Effector memory CD4-positive, alpha-beta T cell (primary cell): ENCODE measurements at regions not wholly inside any gene's neighbourhood (a gene's known extent, or its start where the extent isn't known, plus 50 kb on each side); places are given as distances from the start of the nearest gene placed in this dataset.
"Not testable (repeated sequence)": the region's sequence is repeated elsewhere in the genome, so short reads cannot be mapped to it uniquely, and the experiment has no call there.

Experiments
- DNase-seq, 3 donors: peaks; one replicate each; pipeline ENCODE4 v3.0.0-alpha.2; 2020
- H3K27ac ChIP-seq: 2 replicates; pipeline ENCODE4 v1.7.0; 2013; ENCODE audit warnings: mild to moderate bottlenecking, low read length, moderate library complexity; ENCODE audit not compliant: insufficient read depth, poor library complexity, severe bottlenecking
- H3K27me3 ChIP-seq: replicated peaks from 2 replicates; pipeline ENCODE4 v1.7.0; 2013; ENCODE audit warnings: mild to moderate bottlenecking, low read length; ENCODE audit not compliant: insufficient read depth, control insufficient read depth, poor library complexity, severe bottlenecking
- H3K36me3 ChIP-seq: 2 replicates; pipeline ENCODE4 v1.7.0; 2013; ENCODE audit warnings: mild to moderate bottlenecking, low read length, moderate library complexity; ENCODE audit not compliant: control insufficient read depth, insufficient read depth
- H3K4me1 ChIP-seq: 2 replicates; pipeline ENCODE4 v1.7.0; 2013; ENCODE audit warnings: low read length, mild to moderate bottlenecking; ENCODE audit not compliant: control insufficient read depth, insufficient read depth, poor library complexity, severe bottlenecking
- H3K4me3 ChIP-seq: 2 replicates; pipeline ENCODE4 v1.7.0; 2013; ENCODE audit warnings: low read length, low read depth, mild to moderate bottlenecking; ENCODE audit not compliant: insufficient read depth, poor library complexity, severe bottlenecking
- H3K9me3 ChIP-seq: 2 replicates; pipeline ENCODE4 v1.7.0; 2013; ENCODE audit warnings: mild to moderate bottlenecking, low read length, moderate library complexity; ENCODE audit not compliant: control insufficient read depth

- Histone ChIP-seq H3K9me3 (no peaks in the 10 kb centered on the region), H3K27me3 (no peaks in the 10 kb centered on the region), H3K36me3 (no peaks in the 10 kb centered on the region), H3K4me3 (no peak overlapping the region), H3K27ac (no peak overlapping the region), H3K4me1 (no peaks in the 10 kb centered on the region)
- no peak for DNase-seq
Observed at GRCh38 chr4:28436191-28437080, 1575.8 kb downstream of the STIM2 start.

- Histone ChIP-seq H3K4me3 (no peak overlapping the region), H3K27me3 (no peaks in the 10 kb centered on the region), H3K27ac (no peak overlapping the region), H3K4me1 (no peaks in the 10 kb centered on the region), H3K9me3 (no peaks in the 10 kb centered on the region), H3K36me3 (no peaks in the 10 kb centered on the region)
- DNase-seq: no peak
Observed at GRCh38 chr4:28443371-28443770, 1582.7 kb downstream of the STIM2 start.

GRCh38 chr4:28443801-28444412 lies 1583.3 kb downstream of the STIM2 start:
- H3K4me3 ChIP-seq: no peak overlapping the region
- no peak for DNase-seq
- no peaks in the 10 kb centered on the region for H3K9me3 ChIP-seq
- H3K27ac ChIP-seq: no peak overlapping the region
- H3K27me3 ChIP-seq: no peaks in the 10 kb centered on the region
- no peaks in the 10 kb centered on the region for H3K36me3 ChIP-seq
- H3K4me1 ChIP-seq: no peaks in the 10 kb centered on the region

- H3K9me3 ChIP-seq: no peaks in the 10 kb centered on the region
- no peaks in the 10 kb centered on the region for H3K36me3 ChIP-seq
- H3K27ac ChIP-seq: no peak overlapping the region
- no peaks in the 10 kb centered on the region for H3K4me1 ChIP-seq
- no peak for DNase-seq
- H3K27me3 ChIP-seq: no peaks in the 10 kb centered on the region
- no peak overlapping the region for H3K4me3 ChIP-seq
Observed at GRCh38 chr4:28444886-28445496, 1584.3 kb downstream of the STIM2 start.

GRCh38 chr4:28449085-28449484 lies 1588.4 kb downstream of the STIM2 start:
- no peaks in the 10 kb centered on the region for H3K4me1 ChIP-seq
- no peaks in the 10 kb centered on the region for H3K36me3 ChIP-seq
- no peaks in the 10 kb centered on the region for H3K9me3 ChIP-seq
- no peak overlapping the region for H3K27ac ChIP-seq
- H3K4me3 ChIP-seq: no peak overlapping the region
- no peaks in the 10 kb centered on the region for H3K27me3 ChIP-seq
- DNase-seq: no peak

GRCh38 chr4:28451346-28451745 lies 1590.7 kb downstream of the STIM2 start:
- Histone ChIP-seq H3K36me3 (no peaks in the 10 kb centered on the region), H3K9me3 (no peaks in the 10 kb centered on the region), H3K27ac (no peak overlapping the region), H3K4me3 (no peak overlapping the region), H3K4me1 (no peaks in the 10 kb centered on the region), H3K27me3 (no peaks in the 10 kb centered on the region)
- DNase-seq: no peak

GRCh38 chr4:28462766-28463700 lies 1602.4 kb downstream of the STIM2 start:
- no peaks in the 10 kb centered on the region for H3K9me3 ChIP-seq
- H3K4me3 ChIP-seq: no peak overlapping the region
- H3K36me3 ChIP-seq: no peaks in the 10 kb centered on the region
- no peaks in the 10 kb centered on the region for H3K4me1 ChIP-seq
- no peaks in the 10 kb centered on the region for H3K27me3 ChIP-seq
- DNase-seq: no peak
- no peak overlapping the region for H3K27ac ChIP-seq

- no peak for DNase-seq
- Histone ChIP-seq H3K27me3 (no peaks in the 10 kb centered on the region), H3K9me3 (no peaks in the 10 kb centered on the region), H3K36me3 (no peaks in the 10 kb centered on the region), H3K4me3 (no peak overlapping the region), H3K4me1 (no peaks in the 10 kb centered on the region), H3K27ac (no peak overlapping the region)
Observed at GRCh38 chr4:28464823-28465222, 1604.2 kb downstream of the STIM2 start.

GRCh38 chr4:28466886-28467285 lies 1606.2 kb downstream of the STIM2 start:
- not testable (repeated sequence) for H3K27me3 ChIP-seq, H3K36me3 ChIP-seq, H3K9me3 ChIP-seq, DNase-seq, H3K27ac ChIP-seq, H3K4me1 ChIP-seq, H3K4me3 ChIP-seq
